ENCODE measurements at regions not wholly inside any gene's neighbourhood (a gene's known extent, or its start where the extent isn't known, plus 50 kb on each side); places are given as distances from the start of the nearest gene placed in this dataset.
"Not testable (repeated sequence)": the region's sequence is repeated elsewhere in the genome, so short reads cannot be mapped to it uniquely, and the experiment has no call there.

DNA sequence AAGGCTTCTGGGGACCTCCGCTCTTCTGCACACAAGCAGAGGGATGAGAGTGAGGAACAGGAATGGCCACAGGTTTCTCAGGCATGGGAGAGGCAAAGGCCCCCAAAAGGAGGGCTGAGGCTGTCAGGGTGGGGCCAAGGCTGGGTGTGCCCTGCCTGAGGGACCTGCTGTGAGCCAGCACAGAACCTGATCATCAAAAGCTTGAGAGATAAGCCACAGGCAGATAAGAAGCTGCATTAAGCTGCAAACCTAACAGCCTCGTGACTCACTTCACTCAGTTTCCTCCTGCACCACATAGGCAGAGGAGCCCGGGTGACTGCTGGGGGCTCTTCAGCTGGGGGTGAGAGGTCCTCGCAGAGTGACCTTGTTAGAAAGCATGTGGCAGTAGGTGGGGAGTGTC, 64.5 kb upstream of the LAPTM4A start:
- intact Hi-C loops (cut with DNase I), result no loop called here
- Histone ChIP-seq H3K27ac (peak overlapping the region in 1 of 4 donors; percentile 89), H3K9me3 (no peaks in the 10 kb centered on the region), H3K4me3 (no peak overlapping the region), H3K36me3 (no peaks in the 10 kb centered on the region), H3K4me1 (peaks cover 24 to 65% (median 35%) of the 10 kb centered on the region in 3 donors), H3K27me3 (no peaks in the 10 kb centered on the region)
- no peak for DNase-seq
- 75% methylated on average over 1 of the region's 4 CpGs; no CpG with 5 or more reads in 1 of the 2 donors for WGBS, 2 donors
- TF ChIP-seq POLR2A (IDR thresholded peaks at IDR 0.05), result no peak
- TF ChIP-seq, protein P1, sequence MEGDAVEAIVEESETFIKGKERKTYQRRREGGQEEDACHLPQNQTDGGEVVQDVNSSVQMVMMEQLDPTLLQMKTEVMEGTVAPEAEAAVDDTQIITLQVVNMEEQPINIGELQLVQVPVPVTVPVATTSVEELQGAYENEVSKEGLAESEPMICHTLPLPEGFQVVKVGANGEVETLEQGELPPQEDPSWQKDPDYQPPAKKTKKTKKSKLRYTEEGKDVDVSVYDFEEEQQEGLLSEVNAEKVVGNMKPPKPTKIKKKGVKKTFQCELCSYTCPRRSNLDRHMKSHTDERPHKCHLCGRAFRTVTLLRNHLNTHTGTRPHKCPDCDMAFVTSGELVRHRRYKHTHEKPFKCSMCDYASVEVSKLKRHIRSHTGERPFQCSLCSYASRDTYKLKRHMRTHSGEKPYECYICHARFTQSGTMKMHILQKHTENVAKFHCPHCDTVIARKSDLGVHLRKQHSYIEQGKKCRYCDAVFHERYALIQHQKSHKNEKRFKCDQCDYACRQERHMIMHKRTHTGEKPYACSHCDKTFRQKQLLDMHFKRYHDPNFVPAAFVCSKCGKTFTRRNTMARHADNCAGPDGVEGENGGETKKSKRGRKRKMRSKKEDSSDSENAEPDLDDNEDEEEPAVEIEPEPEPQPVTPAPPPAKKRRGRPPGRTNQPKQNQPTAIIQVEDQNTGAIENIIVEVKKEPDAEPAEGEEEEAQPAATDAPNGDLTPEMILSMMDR (IDR thresholded peaks at IDR 0.05), result no peak

DNA sequence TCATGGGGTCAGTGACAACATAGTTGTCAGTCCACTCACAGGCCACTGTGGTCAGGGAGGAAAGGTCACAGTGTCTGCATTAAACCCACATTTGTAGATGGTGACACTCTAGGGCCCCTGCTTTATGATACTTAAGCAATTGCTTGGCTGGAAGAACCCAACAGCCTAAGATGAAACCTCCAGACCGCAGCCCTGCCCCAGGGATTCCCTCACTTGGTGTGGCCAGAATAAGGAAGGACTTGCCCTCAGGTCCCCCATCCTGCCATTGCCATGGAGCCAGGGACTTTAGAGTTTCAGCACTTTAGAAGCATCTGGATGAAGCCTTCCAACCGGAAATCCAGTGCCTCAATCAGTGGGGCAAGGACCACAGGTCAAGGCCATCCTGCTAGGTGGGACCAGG, 63.9 kb upstream of the LAPTM4A start:
- peaks cover 24 to 70% (median 36%) of the 10 kb centered on the region in 3 donors for H3K4me1 ChIP-seq
- H3K4me3 ChIP-seq, result no peak overlapping the region
- H3K27ac ChIP-seq, result peak overlapping the region in 3 of 4 donors; percentile 80 to 89 (median 84)
- H3K9me3 ChIP-seq, result no peaks in the 10 kb centered on the region
- H3K36me3 ChIP-seq, result no peaks in the 10 kb centered on the region
- 100% methylated on average over 1 to 2 of the region's 2 CpGs for WGBS, 2 donors
- intact Hi-C loops (cut with DNase I), result no loop called here
- DNase-seq, result no peak
- TF ChIP-seq, protein P1 (IDR thresholded peaks at IDR 0.05), result no peak
- no peak for TF ChIP-seq POLR2A (IDR thresholded peaks at IDR 0.05)
- no peaks in the 10 kb centered on the region for H3K27me3 ChIP-seq

DNA sequence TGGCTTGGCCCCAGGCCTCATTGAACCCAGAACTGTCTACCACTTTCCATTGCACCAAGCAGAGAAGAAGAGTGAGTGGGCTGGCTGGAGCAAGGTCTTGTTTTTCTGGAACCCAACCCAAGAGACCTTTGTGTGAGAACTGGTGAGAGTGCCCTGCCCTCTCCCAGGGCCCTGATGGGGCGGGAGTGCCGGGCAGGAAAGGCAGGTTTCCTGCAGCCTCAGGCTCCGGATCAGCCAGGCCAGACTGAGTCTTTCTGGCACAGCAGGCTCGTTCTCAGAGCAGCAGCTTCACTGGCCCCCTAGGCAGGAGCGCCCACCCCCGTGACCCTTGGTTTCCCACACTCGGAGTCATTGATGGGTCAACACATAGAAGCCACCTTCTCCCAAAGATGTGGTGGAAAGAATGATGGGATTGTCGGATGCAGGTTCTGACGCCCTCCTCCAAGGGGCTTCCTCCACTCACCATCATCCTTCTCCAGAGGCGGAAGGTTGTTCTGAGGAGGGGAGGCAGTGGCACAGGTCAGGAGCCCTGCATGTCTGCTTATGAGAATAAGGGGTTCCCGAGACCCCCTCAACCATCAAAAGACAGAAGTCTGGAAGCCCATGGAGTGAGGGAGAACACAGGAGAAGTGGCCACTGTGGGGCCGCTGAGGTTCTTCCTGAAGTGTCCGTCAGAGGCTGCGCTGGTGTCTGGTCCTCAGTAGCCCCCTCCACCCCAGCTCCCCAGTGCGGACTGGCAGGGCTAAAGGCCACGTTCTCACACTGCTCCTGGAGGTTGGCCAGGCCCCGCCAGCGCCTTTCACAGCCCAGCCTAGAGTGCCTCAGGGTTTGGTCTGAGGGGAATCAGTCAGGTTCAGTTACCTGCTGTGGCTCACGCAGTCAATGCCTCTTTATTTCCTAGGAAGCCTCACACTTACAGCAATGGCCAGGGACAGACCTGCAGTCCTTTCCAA, 62.8 kb upstream of the LAPTM4A start:
- Histone ChIP-seq H3K27ac (peak overlapping the region; percentile 73 to 89 (median 82)), H3K4me1 (peaks cover 25 to 78% (median 36%) of the 10 kb centered on the region in 3 donors), H3K4me3 (no peak overlapping the region), H3K9me3 (no peaks in the 10 kb centered on the region), H3K27me3 (no peaks in the 10 kb centered on the region), H3K36me3 (no peaks in the 10 kb centered on the region)
- TF ChIP-seq POLR2A (IDR thresholded peaks at IDR 0.05), result no peak
- TF ChIP-seq, protein P1 (IDR thresholded peaks at IDR 0.05), result no peak
- intact Hi-C loops (cut with DNase I), result no loop called here
- DNase-seq, result no peak
- WGBS, 2 donors, result 48 to 60% methylated on average over 4 to 9 of the region's 19 CpGs

DNA sequence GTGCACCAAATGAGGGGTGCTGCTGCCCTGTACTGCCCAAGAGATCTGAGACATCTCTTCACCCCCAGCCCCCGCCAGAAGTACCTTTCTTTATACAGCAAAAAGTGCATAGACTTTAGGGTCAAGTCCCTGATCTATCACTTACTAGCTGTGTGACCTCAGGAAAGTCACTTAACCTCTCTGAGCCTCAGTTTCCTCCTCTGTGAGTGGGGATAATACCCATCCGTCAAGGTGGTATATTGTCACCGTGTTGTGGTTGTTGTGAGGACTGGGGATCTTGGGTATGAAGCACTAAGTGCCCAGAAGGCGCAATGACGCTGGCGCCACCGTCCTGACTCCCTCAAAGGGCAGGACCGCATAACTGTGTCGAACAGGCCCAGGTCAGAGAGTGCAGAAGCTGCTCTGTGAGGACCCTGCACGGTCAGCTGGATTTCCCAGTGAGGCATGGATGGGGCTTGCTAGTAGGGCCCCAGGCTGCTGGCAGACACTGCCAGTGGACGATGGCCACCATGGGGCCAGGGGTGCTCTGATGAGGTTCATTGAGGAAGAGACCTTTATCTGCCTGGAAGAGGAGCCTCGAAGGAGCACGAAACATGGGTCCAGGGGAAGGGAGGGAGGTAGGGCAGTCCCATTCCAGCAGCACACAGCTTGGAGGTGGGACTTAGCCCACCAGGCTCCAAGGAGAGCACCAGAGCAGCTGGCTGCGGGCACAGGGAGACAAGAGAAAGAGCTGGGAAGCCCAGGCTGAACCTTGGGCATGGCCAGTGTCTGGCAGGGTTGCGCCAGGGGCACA, 61.8 kb upstream of the LAPTM4A start:
- TF ChIP-seq POLR2A (IDR thresholded peaks at IDR 0.05), result no peak
- TF ChIP-seq, protein P1 (IDR thresholded peaks at IDR 0.05), result no peak
- H3K27ac ChIP-seq, result peak overlapping the region; percentile 73 to 89 (median 82)

DNA sequence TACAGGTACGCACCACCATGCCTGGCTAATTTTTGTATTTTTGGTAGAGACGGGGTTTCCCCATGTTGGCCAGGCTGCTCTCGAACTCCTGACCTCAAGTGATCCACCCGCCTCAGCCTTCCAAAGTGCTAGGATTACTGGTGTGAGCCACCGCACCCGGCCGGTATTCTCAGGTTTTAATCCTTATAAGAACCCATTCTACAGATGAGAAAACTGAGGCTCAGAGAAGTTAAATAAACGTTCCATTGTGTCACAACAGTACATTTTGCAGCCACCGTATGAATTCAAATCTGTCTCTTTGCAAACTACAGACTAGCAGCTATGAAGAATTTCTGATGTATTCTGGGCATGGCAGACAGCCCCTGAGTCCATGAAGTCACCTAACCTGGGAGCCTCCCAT, 60.9 kb upstream of the LAPTM4A start:
- H3K27me3 ChIP-seq; intact Hi-C loops (cut with DNase I); H3K36me3 ChIP-seq; H3K9me3 ChIP-seq; H3K4me3 ChIP-seq; DNase-seq: not testable (repeated sequence)
- Histone ChIP-seq H3K4me1 (peaks cover 32 to 90% (median 36%) of the 10 kb centered on the region in 3 donors), H3K27ac (peak overlapping the region; percentile 73 to 89 (median 82))
- 78 to 81% methylated on average over 8 to 9 of the region's 9 CpGs for WGBS, 2 donors

More for the DNA sequence above, 61.8 kb upstream of the LAPTM4A start:
- no peak overlapping the region for H3K4me3 ChIP-seq
- WGBS, 2 donors, result 84 to 94% methylated on average over 6 to 7 of the region's 15 CpGs
- no peaks in the 10 kb centered on the region for H3K36me3 ChIP-seq
- intact Hi-C loops (cut with DNase I), result no loop called here
- no peaks in the 10 kb centered on the region for H3K27me3 ChIP-seq
- no peaks in the 10 kb centered on the region for H3K9me3 ChIP-seq
- peaks cover 32 to 85% (median 36%) of the 10 kb centered on the region in 3 donors for H3K4me1 ChIP-seq
- no peak for DNase-seq
